H1 (cell line): ENCODE measurements at regions not wholly inside any gene's neighbourhood (a gene's known extent, or its start where the extent isn't known, plus 50 kb on each side); places are given as distances from the start of the nearest gene placed in this dataset.

Source experiments
- CTCF ChIA-PET: fragments of 300-600 bp; sonication (Branson Sonifier 250); formaldehyde crosslinking; loops from one replicate; lab custom pipeline; 2021; ENCODE audit not compliant: partially characterized antibody; lab: Charles Lee
- POLR2A ChIA-PET: fragments of 300-600 bp; sonication (Branson Sonifier 250); formaldehyde crosslinking; loops from one replicate; lab custom pipeline; 2021; ENCODE audit warnings: inconsistent platforms; ENCODE audit not compliant: partially characterized antibody; lab: Charles Lee
- DNase-seq, 2 experiments: peaks; one replicate each; pipeline versions ENCODE4 v3.0.0 to v3.0.0-alpha.2; 2010 to 2022; ENCODE audit warnings: low spot score in 2 of 2, low read depth in 1 of 2, mixed read lengths in 1 of 2
- FAIRE-seq: peaks from 2 replicates; lab custom pipeline; 2011; peaks lifted over from hg19 to GRCh38; lab: Jason Lieb, UNC
- H2AFZ ChIP-seq: 2 replicates; pipeline ENCODE4 v1.8.1; 2012; ENCODE audit warnings: low read length, inconsistent platforms
- H2AK5ac ChIP-seq: 2 replicates; pipeline ENCODE4 v1.6.1; 2013; ENCODE audit warnings: low read depth, low read length
- H2BK120ac ChIP-seq: replicated peaks from 2 replicates; pipeline ENCODE3; 2013; ENCODE audit warnings: low read depth, low read length, inconsistent platforms
- H2BK12ac ChIP-seq: 2 replicates; pipeline ENCODE4 v1.6.1; 2013; ENCODE audit warnings: low read depth, low read length
- H2BK15ac ChIP-seq: 2 replicates; pipeline ENCODE4 v1.6.1; 2013; ENCODE audit warnings: low read length
- H2BK20ac ChIP-seq: 2 replicates; pipeline ENCODE4 v1.6.1; 2013; ENCODE audit warnings: low read length
- H2BK5ac ChIP-seq: 2 replicates; pipeline ENCODE4 v1.6.1; 2013; ENCODE audit warnings: low read depth, low read length
- H3K14ac ChIP-seq: 2 replicates; pipeline ENCODE4 v1.6.1; 2013; ENCODE audit warnings: inconsistent platforms; ENCODE audit not compliant: insufficient read length
- H3K18ac ChIP-seq: 2 replicates; pipeline ENCODE4 v1.6.1; 2013; ENCODE audit warnings: low read length; ENCODE audit errors: extremely low read depth
- H3K23ac ChIP-seq: 2 replicates; pipeline ENCODE4 v1.6.1; 2013; ENCODE audit warnings: inconsistent platforms; ENCODE audit not compliant: insufficient read length
- H3K23me2 ChIP-seq: 2 replicates; pipeline ENCODE4 v1.6.1; 2013; ENCODE audit warnings: low read depth, low read length
- H3K27ac ChIP-seq: 2 replicates; pipeline ENCODE4 v1.6.1; 2011; ENCODE audit warnings: low read depth, low read length, inconsistent platforms
- H3K27me3 ChIP-seq, 4 experiments: replicated peaks in 1 of 4; 1 replicate in 1 of 4; 2 replicates in 3 of 4; pipeline versions ENCODE4 v1.6.1 to v1.8.1; 2011 to 2013; ENCODE audit warnings: low read length in 3 of 4, mild to moderate bottlenecking in 3 of 4, inconsistent platforms in 2 of 4, mixed read lengths in 2 of 4, moderate library complexity in 1 of 4; ENCODE audit not compliant: control insufficient read depth in 3 of 4, insufficient read depth in 3 of 4; ENCODE audit errors: extremely low read depth in 1 of 4
- H3K36me3 ChIP-seq, 4 experiments: 2 replicates each; pipeline versions ENCODE4 v1.6.1 to v1.8.1; 2011 to 2013; ENCODE audit warnings: mild to moderate bottlenecking in 4 of 4, low read length in 3 of 4, moderate library complexity in 2 of 4, control low read depth in 1 of 4, inconsistent platforms in 1 of 4; ENCODE audit not compliant: insufficient read depth in 4 of 4, control insufficient read depth in 2 of 4
- H3K4ac ChIP-seq: replicated peaks from 2 replicates; pipeline ENCODE3; 2013; ENCODE audit warnings: low read length, low read depth, mixed read lengths, inconsistent platforms; ENCODE audit not compliant: insufficient read length
- H3K4me1 ChIP-seq, 4 experiments: replicated peaks in 1 of 4; 1 replicate in 1 of 4; 2 replicates in 3 of 4; pipeline versions ENCODE4 v1.6.1 to v1.8.1; 2011 to 2013; ENCODE audit warnings: low read length in 3 of 4, inconsistent platforms in 2 of 4, mixed read lengths in 1 of 4; ENCODE audit not compliant: insufficient read depth in 4 of 4, control insufficient read depth in 3 of 4
- H3K4me2 ChIP-seq, 2 experiments: 2 replicates each; pipeline versions ENCODE4 v1.6.1 to v1.8.1; 2011 to 2013; ENCODE audit warnings: low read depth in 2 of 2, low read length in 2 of 2, control low read depth in 1 of 2, inconsistent platforms in 1 of 2, mild to moderate bottlenecking in 1 of 2; ENCODE audit not compliant: insufficient read depth in 1 of 2
- H3K4me3 ChIP-seq, 4 experiments: fragments of 200-600, 300-600 bp in 1 of 4; sonication (generic), shearing (Covaris generic), sonication (Bioruptor Twin) in 1 of 4; 2 replicates each; pipeline versions ENCODE4 v1.5.1 to v1.8.1; 2011 to 2016; ENCODE audit warnings: low read length in 4 of 4, low read depth in 3 of 4, control low read depth in 2 of 4, inconsistent platforms in 2 of 4, mild to moderate bottlenecking in 2 of 4, mixed read lengths in 1 of 4, moderate library complexity in 1 of 4; ENCODE audit not compliant: insufficient read depth in 2 of 4; ENCODE audit errors: extremely low read depth in 1 of 4
- H3K56ac ChIP-seq: replicated peaks from 2 replicates; pipeline ENCODE3; 2013; ENCODE audit warnings: low read depth, mild to moderate bottlenecking, mixed read lengths, low read length, inconsistent platforms; ENCODE audit not compliant: insufficient read length
- H3K79me1 ChIP-seq: 2 replicates; pipeline ENCODE4 v1.6.1; 2013; ENCODE audit warnings: low read depth, low read length, control low read depth
- H3K79me2 ChIP-seq, 2 experiments: 2 replicates each; pipeline versions ENCODE4 v1.6.1 to v1.8.1; 2012 to 2013; ENCODE audit warnings: low read length in 2 of 2, mild to moderate bottlenecking in 2 of 2, inconsistent platforms in 1 of 2; ENCODE audit not compliant: insufficient read depth in 2 of 2, control insufficient read depth in 1 of 2
- H3K9ac ChIP-seq, 4 experiments: replicated peaks in 1 of 4; 1 replicate in 1 of 4; 2 replicates in 3 of 4; pipeline versions ENCODE4 v1.6.1 to v1.8.1; 2011 to 2013; ENCODE audit warnings: low read depth in 3 of 4, low read length in 3 of 4, control low read depth in 2 of 4, mild to moderate bottlenecking in 2 of 4, moderate library complexity in 2 of 4, inconsistent platforms in 1 of 4; ENCODE audit errors: extremely low read depth in 1 of 4
- H3K9me3 ChIP-seq, 2 experiments: 2 replicates each; pipeline versions ENCODE4 v1.6.1 to v1.8.1; 2012 to 2013; ENCODE audit warnings: mild to moderate bottlenecking in 2 of 2, moderate library complexity in 2 of 2, control low read depth in 1 of 2, inconsistent platforms in 1 of 2, low read depth in 1 of 2, low read length in 1 of 2, mixed read lengths in 1 of 2; ENCODE audit not compliant: insufficient read depth in 2 of 2
- H4K20me1 ChIP-seq, 2 experiments: replicated peaks in 1 of 2; 2 replicates each; pipeline versions ENCODE3 to v1.8.1; 2011 to 2013; ENCODE audit warnings: inconsistent platforms in 2 of 2, low read length in 2 of 2, mild to moderate bottlenecking in 1 of 2; ENCODE audit not compliant: insufficient read depth in 2 of 2, control insufficient read depth in 1 of 2
- H4K5ac ChIP-seq: 2 replicates; pipeline ENCODE4 v1.6.1; 2013; ENCODE audit warnings: low read length, low read depth, mixed read lengths, inconsistent platforms; ENCODE audit not compliant: insufficient read length
- H4K8ac ChIP-seq: 2 replicates; pipeline ENCODE4 v1.8.0; 2013; ENCODE audit warnings: mild to moderate bottlenecking, moderate library complexity, low read length, inconsistent platforms; ENCODE audit not compliant: insufficient read depth; ENCODE audit errors: extremely low read depth
- H4K91ac ChIP-seq: replicated peaks from 2 replicates; pipeline ENCODE3; 2013; ENCODE audit warnings: low read length, mixed read lengths, inconsistent platforms; ENCODE audit not compliant: insufficient read length
- BCL11A ChIP-seq, 2 experiments: IDR thresholded peaks; one replicate each; pipeline ENCODE4 v1.6.1; 2011; ENCODE audit warnings: low read depth in 2 of 2, low read length in 2 of 2, mild to moderate bottlenecking in 2 of 2
- CTBP2 ChIP-seq: IDR thresholded peaks from 2 replicates; pipeline ENCODE4 v1.7.0; 2011; ENCODE audit warnings: borderline replicate concordance, mild to moderate bottlenecking, moderate library complexity, mixed read lengths, low read length; ENCODE audit not compliant: insufficient read depth, insufficient read length
- EP300 ChIP-seq, 2 experiments: IDR thresholded peaks; 1 replicate in 1 of 2; 2 replicates in 1 of 2; pipeline ENCODE4 v1.6.1; 2011 to 2012; ENCODE audit warnings: low read depth in 2 of 2, low read length in 2 of 2, mild to moderate bottlenecking in 2 of 2, borderline replicate concordance in 1 of 2, inconsistent platforms in 1 of 2, moderate library complexity in 1 of 2
- NANOG ChIP-seq: IDR thresholded peaks from 2 replicates; pipeline ENCODE4 v1.6.1; 2011; ENCODE audit warnings: low read length, low read depth, mild to moderate bottlenecking, inconsistent platforms; ENCODE audit not compliant: insufficient read depth, poor library complexity, severe bottlenecking
- POU5F1 ChIP-seq: IDR thresholded peaks from 2 replicates; pipeline ENCODE4 v1.6.1; 2011; ENCODE audit warnings: low read depth, mild to moderate bottlenecking, low read length, moderate library complexity
- SIRT6 ChIP-seq: IDR thresholded peaks from one replicate; pipeline ENCODE4 v1.7.1; 2012; ENCODE audit warnings: low read length, inconsistent platforms
- SRF ChIP-seq: IDR thresholded peaks from 2 replicates; pipeline ENCODE4 v1.6.1; 2011; ENCODE audit warnings: mild to moderate bottlenecking, low read depth, low read length, moderate library complexity
- SUZ12 ChIP-seq: fragments of 200-600 bp; sonication (generic); IDR thresholded peaks from 2 replicates; pipeline ENCODE4 v1.6.1; 2012; ENCODE audit warnings: mild to moderate bottlenecking, inconsistent platforms, low read length, moderate library complexity, mixed read lengths
- TCF12 ChIP-seq: IDR thresholded peaks from 2 replicates; pipeline ENCODE4 v1.6.1; 2011; ENCODE audit warnings: low read depth, mild to moderate bottlenecking, low read length
- USF2 ChIP-seq: IDR thresholded peaks from 2 replicates; pipeline ENCODE4 v1.6.1; 2011; ENCODE audit warnings: low read length, improper control_type of control experiment
- WGBS, 2 experiments: shearing (Covaris generic) in 1 of 2; methylation state at CpG; one replicate each; pipeline versions ENCODE4 v1.1.6 to v1.1.7; 2013 to 2015; ENCODE audit warnings: low lambda C conversion rate in 2 of 2, mixed read lengths in 2 of 2, inconsistent platforms in 1 of 2, low coverage in 1 of 2, missing lambda C conversion rate in 1 of 2; ENCODE audit not compliant: insufficient replicate concordance in 2 of 2, insufficient coverage in 1 of 2, insufficient read length in 1 of 2; ENCODE audit errors: extremely low coverage in 1 of 2, missing lambda C conversion rate in 1 of 2; 5-methylcytosine and 5-hydroxymethylcytosine counted together
- TF ChIP-seq, protein P1 (sequence below): IDR thresholded peaks from 2 replicates; pipeline ENCODE4 v1.6.1; 2012; ENCODE audit warnings: inconsistent platforms

- POLR2A ChIA-PET, result interaction anchor here (1.0 to 1.6 kb wide), 2 partner anchors 8 to 10 kb away, joined by 3 to 6 read pairs; no protein-coding TSS in a partner anchor
- TF ChIP-seq, protein P1, sequence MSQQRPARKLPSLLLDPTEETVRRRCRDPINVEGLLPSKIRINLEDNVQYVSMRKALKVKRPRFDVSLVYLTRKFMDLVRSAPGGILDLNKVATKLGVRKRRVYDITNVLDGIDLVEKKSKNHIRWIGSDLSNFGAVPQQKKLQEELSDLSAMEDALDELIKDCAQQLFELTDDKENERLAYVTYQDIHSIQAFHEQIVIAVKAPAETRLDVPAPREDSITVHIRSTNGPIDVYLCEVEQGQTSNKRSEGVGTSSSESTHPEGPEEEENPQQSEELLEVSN, result no peak
- TF ChIP-seq POU5F1 (no peak), SIRT6 (no peak), BCL11A (IDR thresholded peaks at IDR 0.05; ENCODE audit: low read depth in 2 of 2, low read length in 2 of 2) (no peak), CTBP2 (no peak), NANOG (no peak), SUZ12 (no peak), SRF (no peak), EP300 (IDR thresholded peaks at IDR 0.05; ENCODE audit: borderline replicate concordance in 1 of 2, low read depth in 2 of 2, low read length in 2 of 2) (no peak; a peak in 1 of 3 replicates), USF2 (no peak), TCF12 (no peak)
These were observed 77.1 kb upstream of the ATP11B start for GRCh38 chr3:182716114-182716688.

More at GRCh38 chr3:182716114-182716688, 77.1 kb upstream of the ATP11B start:
- Histone ChIP-seq H3K4me3 (no peak overlapping the region), H3K27ac (no peak overlapping the region), H2BK12ac (no peak overlapping the region), H3K9ac (no peak overlapping the region), H3K27me3 (no peaks in the 10 kb centered on the region), H2AFZ (0 out of 2 replicates have a peak overlapping the region, but pooled peaks have one; percentile 77), H3K4ac (no peak overlapping the region), H2BK120ac (no peak overlapping the region), H2AK5ac (no peak overlapping the region), H3K56ac (no peak overlapping the region), H4K91ac (no peak overlapping the region), H3K79me2 (no peaks in the 10 kb centered on the region), H3K79me1 (no peaks in the 10 kb centered on the region), H3K14ac (no peak overlapping the region), H3K23ac (no peak overlapping the region), H2BK20ac (no peak overlapping the region), H4K5ac (no peak overlapping the region), H3K4me1 (peaks cover 0 to 6% (median 1%) of the 10 kb centered on the region in 4 experiments; a peak in 1 of 7 replicates), H3K18ac (no peak overlapping the region), H4K20me1 (no peaks in the 10 kb centered on the region), H3K23me2 (no peaks in the 10 kb centered on the region), H3K9me3 (no peaks in the 10 kb centered on the region), H4K8ac (no peak overlapping the region), H3K4me2 (no peak overlapping the region), H3K36me3 (no peaks in the 10 kb centered on the region), H2BK5ac (no peak overlapping the region), H2BK15ac (no peak overlapping the region)
- 64% methylated on average over 1 of the region's 1 CpG; no CpG with 5 or more reads in 1 of the 2 experiments for WGBS, 2 experiments
- DNase-seq (no peak), FAIRE-seq (no peak)
- CTCF ChIA-PET, result interaction anchor here (0.6 to 5.2 kb wide), 10 partner anchors 11 to 768 kb away, joined by 3 to 37 read pairs (median 4); no protein-coding TSS in a partner anchor
